Neural progenitor cell (in vitro differentiated cells): ENCODE measurements at regions not wholly inside any gene's neighbourhood (a gene's known extent, or its start where the extent isn't known, plus 50 kb on each side); places are given as distances from the start of the nearest gene placed in this dataset.

Experiments
- DNase-seq: peaks from one replicate; pipeline ENCODE4 v3.0.0-alpha.2; 2016; ENCODE audit warnings: low spot score
- H2AFZ ChIP-seq: fragments of 200-600 bp; sonication (generic); replicated peaks from 2 replicates; pipeline ENCODE4 v1.6.1; 2016; ENCODE audit warnings: antibody characterized with exemption
- H3F3A ChIP-seq: fragments of 200-600 bp; sonication (generic); 2 replicates; pipeline ENCODE4 v1.6.1; 2016; ENCODE audit warnings: antibody characterized with exemption, low read depth
- H3K27ac ChIP-seq: fragments of 200-600 bp; sonication (generic); 2 replicates; pipeline ENCODE4 v1.5.1; 2016; ENCODE audit warnings: mild to moderate bottlenecking
- H3K27me3 ChIP-seq: fragments of 200-600 bp; sonication (generic); 2 replicates; pipeline ENCODE4 v1.6.1; 2016; ENCODE audit warnings: mild to moderate bottlenecking, moderate library complexity
- H3K36me3 ChIP-seq: fragments of 200-600 bp; sonication (generic); 2 replicates; pipeline ENCODE4 v1.5.1; 2016
- H3K4me1 ChIP-seq: fragments of 200-600 bp; sonication (generic); 2 replicates; pipeline ENCODE4 v1.6.1; 2016; ENCODE audit warnings: mixed run types
- H3K4me2 ChIP-seq: fragments of 200-600 bp; sonication (generic); 2 replicates; pipeline ENCODE4 v1.6.1; 2016
- H3K4me3 ChIP-seq: fragments of 200-600 bp; sonication (generic); 2 replicates; pipeline ENCODE4 v1.5.1; 2016
- H3K79me2 ChIP-seq: fragments of 200-600 bp; sonication (generic); 2 replicates; pipeline ENCODE4 v1.6.1; 2016; ENCODE audit warnings: low read depth
- H3K9ac ChIP-seq: fragments of 200-600 bp; sonication (generic); 2 replicates; pipeline ENCODE4 v1.6.1; 2016
- H3K9me3 ChIP-seq: fragments of 200-600 bp; sonication (generic); 2 replicates; pipeline ENCODE4 v1.5.1; 2016; ENCODE audit warnings: low read depth
- H4K20me1 ChIP-seq: fragments of 200-600 bp; sonication (generic); 2 replicates; pipeline ENCODE4 v1.6.1; 2016; ENCODE audit warnings: low read depth
- H3K27ac Mint-ChIP-seq: 3 replicates; pipeline ENCODE4 v1.8.0; 2021; ENCODE audit warnings: mixed read lengths
- H3K27me3 Mint-ChIP-seq: 2 replicates; pipeline ENCODE4 v1.8.0; 2022; ENCODE audit warnings: low read depth, mild to moderate bottlenecking, inconsistent platforms, moderate library complexity, mixed read lengths; ENCODE audit not compliant: insufficient read depth
- H3K36me3 Mint-ChIP-seq: 3 replicates; pipeline ENCODE4 v1.8.0; 2021; ENCODE audit warnings: mixed read lengths
- H3K4me1 Mint-ChIP-seq: 3 replicates; pipeline ENCODE4 v1.8.0; 2021; ENCODE audit warnings: mixed read lengths
- H3K4me3 Mint-ChIP-seq: 3 replicates; pipeline ENCODE4 v1.8.0; 2021; ENCODE audit warnings: mild to moderate bottlenecking, moderate library complexity, mixed read lengths
- H3K9me3 Mint-ChIP-seq: 3 replicates; pipeline ENCODE4 v1.8.0; 2020; ENCODE audit warnings: mixed read lengths
- CTCF ChIP-seq: fragments of 200-600 bp; sonication (generic); IDR thresholded peaks from 2 replicates; pipeline ENCODE4 v1.5.1; 2017; ENCODE audit warnings: antibody characterized with exemption, mild to moderate bottlenecking
- EZH2 ChIP-seq: fragments of 200-600 bp; sonication (generic); IDR thresholded peaks from 2 replicates; pipeline ENCODE4 v1.6.1; 2017; ENCODE audit warnings: antibody characterized with exemption, mild to moderate bottlenecking, moderate library complexity
- EZH2phosphoT487 ChIP-seq: fragments of 200-600 bp; sonication (generic); IDR thresholded peaks from 2 replicates; pipeline ENCODE4 v1.6.1; 2017; ENCODE audit warnings: antibody characterized with exemption

- H3K36me3 ChIP-seq: no peaks in the 10 kb centered on the region
- Mint-ChIP-seq H3K4me1 (peaks cover 30% of the 10 kb centered on the region), H3K27me3 (peaks cover 20% of the 10 kb centered on the region), H3K36me3 (no peaks in the 10 kb centered on the region), H3K9me3 (no peaks in the 10 kb centered on the region), H3K27ac (no peak overlapping the region), H3K4me3 (peak overlapping the region; percentile 81)
- H3K9ac ChIP-seq: no peak overlapping the region
- H3K9me3 ChIP-seq: no peaks in the 10 kb centered on the region
- no peak overlapping the region for H2AFZ ChIP-seq
- DNase-seq: no peak
- H3K27me3 ChIP-seq: peaks cover 95% of the 10 kb centered on the region
- TF ChIP-seq EZH2 (no peak), EZH2phosphoT487 (no peak), CTCF (no peak)
- H3K27ac ChIP-seq: no peak overlapping the region
- H3K4me1 ChIP-seq: peaks cover 25% of the 10 kb centered on the region
- peaks cover 24% of the 10 kb centered on the region for H3F3A ChIP-seq
- peaks cover 17% of the 10 kb centered on the region for H4K20me1 ChIP-seq
- peak overlapping the region; percentile 64 for H3K4me2 ChIP-seq
- no peaks in the 10 kb centered on the region for H3K79me2 ChIP-seq
- H3K4me3 ChIP-seq: no peak overlapping the region
Measured at GRCh38 chr20:22404419-22405170, 179.8 kb downstream of the FOXA2 start.

- Histone ChIP-seq H3K79me2 (no peaks in the 10 kb centered on the region), H3K27ac (no peak overlapping the region), H3K9ac (no peak overlapping the region), H3K9me3 (no peaks in the 10 kb centered on the region), H2AFZ (no peak overlapping the region), H3K4me3 (peak overlapping the region; percentile 22), H3K36me3 (no peaks in the 10 kb centered on the region), H4K20me1 (peaks cover 17% of the 10 kb centered on the region), H3K4me2 (peak overlapping the region; percentile 64), H3K27me3 (peaks cover 99% of the 10 kb centered on the region), H3K4me1 (peaks cover 25% of the 10 kb centered on the region), H3F3A (peaks cover 24% of the 10 kb centered on the region)
- H3K27ac Mint-ChIP-seq: no peak overlapping the region
- DNase-seq: peak; percentile 47
- H3K4me1 Mint-ChIP-seq: peaks cover 30% of the 10 kb centered on the region
- no peaks in the 10 kb centered on the region for H3K36me3 Mint-ChIP-seq
- TF ChIP-seq EZH2 (no peak), CTCF (no peak), EZH2phosphoT487 (no peak)
- no peaks in the 10 kb centered on the region for H3K9me3 Mint-ChIP-seq
- peaks cover 17% of the 10 kb centered on the region for H3K27me3 Mint-ChIP-seq
- H3K4me3 Mint-ChIP-seq: peak overlapping the region; percentile 81
Measured at GRCh38 chr20:22403632-22404361, 180.6 kb downstream of the FOXA2 start.

- Mint-ChIP-seq H3K27me3 (peaks cover 14% of the 10 kb centered on the region), H3K36me3 (no peaks in the 10 kb centered on the region), H3K27ac (no peak overlapping the region), H3K4me3 (peak overlapping the region; percentile 81), H3K4me1 (peaks cover 30% of the 10 kb centered on the region), H3K9me3 (no peaks in the 10 kb centered on the region)
- peak; percentile 68 for DNase-seq
- TF ChIP-seq CTCF (no peak), EZH2 (no peak), EZH2phosphoT487 (no peak)
- H4K20me1 ChIP-seq: peaks cover 17% of the 10 kb centered on the region
- peak overlapping the region; percentile 64 for H3K4me2 ChIP-seq
- H3K27ac ChIP-seq: no peak overlapping the region
- H3F3A ChIP-seq: peaks cover 24% of the 10 kb centered on the region
- H3K36me3 ChIP-seq: no peaks in the 10 kb centered on the region
- no peaks in the 10 kb centered on the region for H3K79me2 ChIP-seq
- H3K4me3 ChIP-seq: peak overlapping the region; percentile 22
- peaks cover 100% of the 10 kb centered on the region for H3K27me3 ChIP-seq
- H3K4me1 ChIP-seq: peaks cover 25% of the 10 kb centered on the region
- H2AFZ ChIP-seq: no peak overlapping the region
- no peaks in the 10 kb centered on the region for H3K9me3 ChIP-seq
- no peak overlapping the region for H3K9ac ChIP-seq
Measured at GRCh38 chr20:22403022-22403631, 181.2 kb downstream of the FOXA2 start.
